KMS-11 (cell line): ENCODE measurements at regions not wholly inside any gene's neighbourhood (a gene's known extent, or its start where the extent isn't known, plus 50 kb on each side); places are given as distances from the start of the nearest gene placed in this dataset.

Experiments used
- H2AFZ ChIP-seq: fragments of 200-600 bp; sonication (generic); 2 replicates; pipeline ENCODE4 v1.6.1; 2016; ENCODE audit warnings: antibody characterized with exemption, mixed run types, low read depth
- H3K27ac ChIP-seq: fragments of 200-600 bp; sonication (generic); 2 replicates; pipeline ENCODE4 v1.6.1; 2016; ENCODE audit warnings: mild to moderate bottlenecking, mixed run types
- H3K27me3 ChIP-seq: fragments of 200-600 bp; sonication (generic); 2 replicates; pipeline ENCODE4 v1.6.1; 2017; ENCODE audit warnings: mild to moderate bottlenecking, low read depth, mixed run types, moderate library complexity; ENCODE audit not compliant: insufficient read depth
- H3K36me3 ChIP-seq: fragments of 200-600 bp; sonication (generic); 2 replicates; pipeline ENCODE4 v1.6.1; 2017; ENCODE audit warnings: mild to moderate bottlenecking, mixed run types; ENCODE audit not compliant: insufficient read depth
- H3K4me1 ChIP-seq: fragments of 200-600 bp; sonication (generic); 2 replicates; pipeline ENCODE4 v1.6.1; 2016; ENCODE audit warnings: mild to moderate bottlenecking, low read depth, mixed run types; ENCODE audit not compliant: poor library complexity, severe bottlenecking
- H3K4me2 ChIP-seq: fragments of 200-600 bp; sonication (generic); 2 replicates; pipeline ENCODE4 v1.7.0; 2016; ENCODE audit warnings: mild to moderate bottlenecking, mixed run types
- H3K4me3 ChIP-seq: fragments of 200-600 bp; sonication (generic); IDR thresholded peaks from 2 replicates; pipeline ENCODE4 v1.6.1; 2017; ENCODE audit warnings: low read depth, low read length, mixed read lengths; ENCODE audit not compliant: insufficient read depth
- H3K79me2 ChIP-seq: fragments of 200-600 bp; sonication (generic); 2 replicates; pipeline ENCODE4 v1.6.1; 2016; ENCODE audit warnings: low read depth, mixed run types; ENCODE audit not compliant: insufficient read depth
- H3K9ac ChIP-seq: fragments of 200-600 bp; sonication (generic); 2 replicates; pipeline ENCODE4 v1.6.1; 2016; ENCODE audit warnings: mild to moderate bottlenecking, mixed run types
- H4K20me1 ChIP-seq: fragments of 200-600 bp; sonication (generic); 2 replicates; pipeline ENCODE4 v1.6.1; 2016; ENCODE audit warnings: mild to moderate bottlenecking, mixed run types; ENCODE audit not compliant: insufficient read depth
- CTCF ChIP-seq: fragments of 200-600 bp; sonication (generic); conservative IDR thresholded peaks from 2 replicates; pipeline ENCODE4 v1.6.1; 2017; ENCODE audit warnings: low read depth, mild to moderate bottlenecking, antibody characterized with exemption, low read length, moderate library complexity, mixed read lengths

GRCh38 chr15:69979262-69979661 is 118.5 kb downstream of the TLE3 start:
- H2AFZ ChIP-seq: no peak overlapping the region
- no peak overlapping the region for H3K4me2 ChIP-seq
- no peaks in the 10 kb centered on the region for H4K20me1 ChIP-seq
- TF ChIP-seq CTCF: no peak
- no peaks in the 10 kb centered on the region for H3K36me3 ChIP-seq
- H3K4me3 ChIP-seq: no peak overlapping the region
- no peaks in the 10 kb centered on the region for H3K79me2 ChIP-seq
- H3K4me1 ChIP-seq: no peaks in the 10 kb centered on the region
- H3K27me3 ChIP-seq: no peaks in the 10 kb centered on the region
- no peak overlapping the region for H3K27ac ChIP-seq
- H3K9ac ChIP-seq: no peak overlapping the region

GRCh38 chr15:69979783-69980182 is 117.9 kb downstream of the TLE3 start:
- H2AFZ ChIP-seq: no peak overlapping the region
- H3K27ac ChIP-seq: no peak overlapping the region
- H3K4me3 ChIP-seq: no peak overlapping the region
- H3K4me1 ChIP-seq: no peaks in the 10 kb centered on the region
- no peaks in the 10 kb centered on the region for H3K36me3 ChIP-seq
- H3K27me3 ChIP-seq: no peaks in the 10 kb centered on the region
- no peak for TF ChIP-seq CTCF
- no peak overlapping the region for H3K4me2 ChIP-seq
- no peaks in the 10 kb centered on the region for H4K20me1 ChIP-seq
- H3K79me2 ChIP-seq: no peaks in the 10 kb centered on the region
- no peak overlapping the region for H3K9ac ChIP-seq

GRCh38 chr15:69980341-69981059 is 117.2 kb downstream of the TLE3 start:
- Histone ChIP-seq H3K9ac (no peak overlapping the region), H3K36me3 (no peaks in the 10 kb centered on the region), H3K4me2 (no peak overlapping the region), H2AFZ (no peak overlapping the region), H3K27me3 (no peaks in the 10 kb centered on the region), H3K79me2 (no peaks in the 10 kb centered on the region), H3K4me1 (no peaks in the 10 kb centered on the region), H3K27ac (no peak overlapping the region), H3K4me3 (no peak overlapping the region), H4K20me1 (no peaks in the 10 kb centered on the region)
- no peak for TF ChIP-seq CTCF

- Histone ChIP-seq H3K4me3 (no peak overlapping the region), H2AFZ (no peak overlapping the region), H3K27me3 (no peaks in the 10 kb centered on the region), H3K27ac (no peak overlapping the region), H3K79me2 (no peaks in the 10 kb centered on the region), H3K9ac (no peak overlapping the region), H3K4me1 (no peaks in the 10 kb centered on the region), H4K20me1 (no peaks in the 10 kb centered on the region), H3K4me2 (no peak overlapping the region), H3K36me3 (no peaks in the 10 kb centered on the region)
- no peak for TF ChIP-seq CTCF
These were observed 115.7 kb downstream of the TLE3 start for GRCh38 chr15:69982037-69982436.
